IMR-90 (cell line): ENCODE measurements at regions not wholly inside any gene's neighbourhood (a gene's known extent, or its start where the extent isn't known, plus 50 kb on each side); places are given as distances from the start of the nearest gene placed in this dataset.

Experiments
- BHLHE40 ChIP-seq: fragments of 150-350 bp; IDR thresholded peaks from 2 replicates; pipeline ENCODE4 v1.6.1; 2016; ENCODE audit warnings: mild to moderate bottlenecking, low read depth, low read length
- CEBPB ChIP-seq: IDR thresholded peaks from 2 replicates; pipeline ENCODE4 v1.6.1; 2012; ENCODE audit warnings: low read depth, low read length, improper control_type of control experiment
- CHD1 ChIP-seq: IDR thresholded peaks from 2 replicates; pipeline ENCODE4 v1.6.1; 2012; ENCODE audit warnings: low read depth, low read length, improper control_type of control experiment
- CTCF ChIP-seq: conservative IDR thresholded peaks from 2 replicates; pipeline ENCODE4 v1.5.1; 2012; ENCODE audit warnings: mild to moderate bottlenecking, low read depth, low read length, improper control_type of control experiment
- FOS ChIP-seq: fragments of 150-350 bp; IDR thresholded peaks from 2 replicates; pipeline ENCODE4 v1.6.1; 2016; ENCODE audit warnings: low read depth, low read length
- MAFK ChIP-seq: IDR thresholded peaks from 2 replicates; pipeline ENCODE4 v1.6.1; 2012; ENCODE audit warnings: low read depth, low read length, improper control_type of control experiment
- MXI1 ChIP-seq: IDR thresholded peaks from 2 replicates; pipeline ENCODE4 v1.6.1; 2012; ENCODE audit warnings: low read depth, mild to moderate bottlenecking, low read length, moderate library complexity, borderline replicate concordance
- NFE2L2 ChIP-seq: fragments of 150-350 bp; IDR thresholded peaks from 2 replicates; pipeline ENCODE4 v1.6.1; 2016; ENCODE audit warnings: low read depth, mild to moderate bottlenecking, low read length
- POLR2A ChIP-seq: IDR thresholded peaks from 2 replicates; pipeline ENCODE4 v1.6.1; 2012; ENCODE audit warnings: mild to moderate bottlenecking, low read depth, low read length
- RAD21 ChIP-seq: IDR thresholded peaks from 2 replicates; pipeline ENCODE4 v1.6.1; 2012; ENCODE audit warnings: low read length, improper control_type of control experiment
- RCOR1 ChIP-seq: IDR thresholded peaks from 2 replicates; pipeline ENCODE4 v1.6.1; 2012; ENCODE audit warnings: mild to moderate bottlenecking, low read length, improper control_type of control experiment; ENCODE audit not compliant: insufficient replicate concordance
- SMC3 ChIP-seq: fragments of 150-350 bp; IDR thresholded peaks from 2 replicates; pipeline ENCODE4 v1.6.1; 2016; ENCODE audit warnings: low read depth, mild to moderate bottlenecking, antibody characterized with exemption, low read length, moderate library complexity
- TF ChIP-seq, protein P1 (sequence below): fragments of 150-350 bp; IDR thresholded peaks from 2 replicates; pipeline ENCODE4 v1.6.1; 2017; ENCODE audit warnings: mild to moderate bottlenecking, antibody characterized with exemption, low read length, low read depth

DNA sequence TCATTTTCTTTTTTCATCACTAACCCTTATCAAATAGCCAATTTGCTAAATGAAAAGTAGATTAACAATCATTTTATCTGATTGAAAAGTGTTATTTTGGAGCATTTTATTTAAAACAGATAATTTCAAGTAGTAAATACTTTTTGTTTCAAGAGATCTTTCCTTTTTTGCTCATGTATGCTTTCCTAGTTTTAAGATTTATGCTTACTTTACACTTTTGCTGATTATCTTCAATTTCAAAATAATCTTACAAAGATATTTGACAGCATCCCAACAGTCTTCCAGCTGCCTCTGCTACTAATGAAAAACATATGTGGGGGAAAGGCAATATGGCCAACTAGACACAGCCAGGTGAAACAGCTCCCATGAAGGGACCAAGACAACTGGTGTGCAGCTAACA is 1027.3 kb upstream of the CDH9 start:
- TF ChIP-seq CTCF (no peak), SMC3 (no peak), CHD1 (no peak), RAD21 (no peak), FOS (no peak), POLR2A (no peak), MXI1 (no peak), NFE2L2 (no peak), CEBPB (no peak), RCOR1 (no peak), BHLHE40 (no peak), MAFK (peak; percentile 44)
- TF ChIP-seq, protein P1, sequence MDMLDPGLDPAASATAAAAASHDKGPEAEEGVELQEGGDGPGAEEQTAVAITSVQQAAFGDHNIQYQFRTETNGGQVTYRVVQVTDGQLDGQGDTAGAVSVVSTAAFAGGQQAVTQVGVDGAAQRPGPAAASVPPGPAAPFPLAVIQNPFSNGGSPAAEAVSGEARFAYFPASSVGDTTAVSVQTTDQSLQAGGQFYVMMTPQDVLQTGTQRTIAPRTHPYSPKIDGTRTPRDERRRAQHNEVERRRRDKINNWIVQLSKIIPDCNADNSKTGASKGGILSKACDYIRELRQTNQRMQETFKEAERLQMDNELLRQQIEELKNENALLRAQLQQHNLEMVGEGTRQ = no peak
